Naive thymus-derived CD4-positive, alpha-beta T cell (primary cell): ENCODE measurements at regions not wholly inside any gene's neighbourhood (a gene's known extent, or its start where the extent isn't known, plus 50 kb on each side); places are given as distances from the start of the nearest gene placed in this dataset.
A peak's percentile ranks its signal among the peaks of the same experiment; 100 is the strongest.
"Not testable (repeated sequence)": the region's sequence is repeated elsewhere in the genome, so short reads cannot be mapped to it uniquely, and the experiment has no call there.

Experiments
- ATAC-seq: fragments of 150-1000 bp; cut with Tn5 transposase; 2 replicates; pipeline ENCODE4 v1.10.0; 2021; ENCODE audit warnings: mild to moderate bottlenecking, moderate library complexity
- CTCF ChIA-PET: fragments of 350-600 bp; sonication (Branson Sonifier 250); formaldehyde crosslinking; loops from one replicate; lab custom pipeline; 2021; ENCODE audit warnings: antibody characterized with exemption; lab: Charles Lee
- POLR2A ChIA-PET: fragments of 350-600 bp; sonication (Branson Sonifier 250); formaldehyde crosslinking; loops from one replicate; lab custom pipeline; 2021; ENCODE audit warnings: antibody characterized with exemption, inconsistent platforms; lab: Charles Lee
- DNase-seq, 9 donors: peaks; one replicate each; pipeline versions ENCODE4 v3.0.0 to v3.0.0-alpha.2; 2020 to 2022; ENCODE audit warnings: mixed read lengths in 1 of 9
- H3K27ac ChIP-seq: one replicate; pipeline ENCODE4 v1.7.0; 2013; ENCODE audit warnings: mild to moderate bottlenecking, low read depth, low read length, moderate library complexity
- H3K27me3 ChIP-seq, 2 donors: one replicate each; pipeline ENCODE4 v1.7.0; 2013; ENCODE audit warnings: low read length in 2 of 2, mild to moderate bottlenecking in 2 of 2, moderate library complexity in 2 of 2; ENCODE audit not compliant: control insufficient read depth in 2 of 2, insufficient read depth in 2 of 2
- H3K36me3 ChIP-seq, 3 experiments: 1 replicate in 2 of 3; 2 replicates in 1 of 3; pipeline ENCODE4 v1.7.0; 2013; ENCODE audit warnings: low read length in 3 of 3, mild to moderate bottlenecking in 3 of 3, moderate library complexity in 1 of 3; ENCODE audit not compliant: insufficient read depth in 3 of 3, control insufficient read depth in 2 of 3
- H3K4me1 ChIP-seq, 2 donors: one replicate each; pipeline ENCODE4 v1.7.0; 2013; ENCODE audit warnings: low read length in 2 of 2, mild to moderate bottlenecking in 2 of 2, moderate library complexity in 1 of 2; ENCODE audit not compliant: control insufficient read depth in 2 of 2, insufficient read depth in 2 of 2
- H3K4me3 ChIP-seq: 2 replicates; pipeline ENCODE4 v1.7.0; 2013; ENCODE audit warnings: mild to moderate bottlenecking, low read length
- H3K9me3 ChIP-seq, 3 experiments: 1 replicate in 2 of 3; 2 replicates in 1 of 3; pipeline ENCODE4 v1.7.0; 2013; ENCODE audit warnings: low read length in 3 of 3; ENCODE audit not compliant: control insufficient read depth in 2 of 3
- H3K27ac Mint-ChIP-seq, 9 donors: one replicate each; pipeline ENCODE4 v1.8.0; 2020 to 2022; ENCODE audit warnings: mixed read lengths in 9 of 9, mild to moderate bottlenecking in 8 of 9, moderate library complexity in 5 of 9, inconsistent platforms in 2 of 9
- H3K27me3 Mint-ChIP-seq, 5 donors: one replicate each; pipeline ENCODE4 v1.8.0; 2021 to 2022; ENCODE audit warnings: mixed read lengths in 5 of 5, mild to moderate bottlenecking in 1 of 5
- H3K36me3 Mint-ChIP-seq, 5 donors: one replicate each; pipeline ENCODE4 v1.8.0; 2020 to 2022; ENCODE audit warnings: mixed read lengths in 5 of 5, mild to moderate bottlenecking in 3 of 5, inconsistent platforms in 1 of 5
- H3K4me1 Mint-ChIP-seq, 7 donors: one replicate each; pipeline ENCODE4 v1.8.0; 2020 to 2022; ENCODE audit warnings: mixed read lengths in 7 of 7, mild to moderate bottlenecking in 3 of 7, inconsistent platforms in 1 of 7
- H3K4me3 Mint-ChIP-seq, 10 donors: one replicate each; pipeline ENCODE4 v1.8.0; 2020 to 2022; ENCODE audit warnings: mild to moderate bottlenecking in 10 of 10, mixed read lengths in 10 of 10, moderate library complexity in 6 of 10, inconsistent platforms in 2 of 10
- H3K9me3 Mint-ChIP-seq, 11 donors: one replicate each; pipeline ENCODE4 v1.8.0; 2020 to 2022; ENCODE audit warnings: mixed read lengths in 11 of 11, mild to moderate bottlenecking in 4 of 11, inconsistent platforms in 1 of 11, moderate library complexity in 1 of 11
- intact Hi-C, 2 donors: fragments of 100-400 bp; cut with micrococcal nuclease; formaldehyde crosslinking; loops; one replicate each; pipeline ENCODE4 v1.15.1; 2023

GRCh38 chr5:21471691-21472090 lies 1381.5 kb downstream of the CDH12 start:
- H3K4me1 ChIP-seq, POLR2A ChIA-PET, H3K27ac ChIP-seq, H3K36me3 ChIP-seq, H3K9me3 ChIP-seq, H3K4me3 Mint-ChIP-seq, ATAC-seq, H3K4me3 ChIP-seq, H3K27me3 ChIP-seq, H3K27ac Mint-ChIP-seq, H3K9me3 Mint-ChIP-seq, DNase-seq, intact Hi-C loops, H3K4me1 Mint-ChIP-seq, CTCF ChIA-PET, H3K27me3 Mint-ChIP-seq: not testable (repeated sequence)
- H3K36me3 Mint-ChIP-seq: peaks cover 4 to 32% (median 11%) of the 10 kb centered on the region in 5 donors

- H3K9me3 Mint-ChIP-seq, H3K4me1 Mint-ChIP-seq, H3K27me3 Mint-ChIP-seq, H3K27me3 ChIP-seq, ATAC-seq, H3K4me1 ChIP-seq, CTCF ChIA-PET, H3K4me3 ChIP-seq, H3K9me3 ChIP-seq, H3K36me3 ChIP-seq, H3K27ac Mint-ChIP-seq, DNase-seq, H3K4me3 Mint-ChIP-seq, intact Hi-C loops, H3K27ac ChIP-seq, POLR2A ChIA-PET: not testable (repeated sequence)
- peaks cover 4 to 37% (median 16%) of the 10 kb centered on the region in 5 donors for H3K36me3 Mint-ChIP-seq
Measured at GRCh38 chr5:21469523-21470101, 1383.5 kb downstream of the CDH12 start.

GRCh38 chr5:21467544-21467943 lies 1385.6 kb downstream of the CDH12 start:
- H3K4me3 Mint-ChIP-seq, CTCF ChIA-PET, H3K4me1 Mint-ChIP-seq, H3K9me3 ChIP-seq, H3K9me3 Mint-ChIP-seq, POLR2A ChIA-PET, H3K4me1 ChIP-seq, DNase-seq, ATAC-seq, H3K27me3 ChIP-seq, H3K4me3 ChIP-seq, H3K27ac ChIP-seq, intact Hi-C loops, H3K27me3 Mint-ChIP-seq, H3K36me3 ChIP-seq, H3K27ac Mint-ChIP-seq: not testable (repeated sequence)
- peaks cover 4 to 29% (median 13%) of the 10 kb centered on the region in 5 donors for H3K36me3 Mint-ChIP-seq

GRCh38 chr5:21459744-21460073 lies 1393.4 kb downstream of the CDH12 start:
- H3K27me3 ChIP-seq, intact Hi-C loops, H3K9me3 ChIP-seq, POLR2A ChIA-PET, H3K4me1 ChIP-seq, H3K36me3 ChIP-seq, H3K9me3 Mint-ChIP-seq, H3K36me3 Mint-ChIP-seq, H3K27me3 Mint-ChIP-seq, CTCF ChIA-PET, ATAC-seq, DNase-seq: not testable (repeated sequence)
- Mint-ChIP-seq H3K4me3 (peak overlapping the region; percentile 88 to 94 (median 92)), H3K4me1 (peaks cover 3 to 13% (median 7%) of the 10 kb centered on the region in 7 donors), H3K27ac (peak overlapping the region; percentile 40 to 90 (median 85))
- Histone ChIP-seq H3K27ac (peak overlapping the region; percentile 71), H3K4me3 (peak overlapping the region; percentile 65)

GRCh38 chr5:21452449-21452848 lies 1400.7 kb downstream of the CDH12 start:
- H3K4me1 ChIP-seq: no peaks in the 10 kb centered on the region
- no peaks in the 10 kb centered on the region for H3K9me3 Mint-ChIP-seq
- no peak overlapping the region for H3K27ac ChIP-seq
- peaks cover 0 to 34% (median 18%) of the 10 kb centered on the region in 5 donors for H3K27me3 Mint-ChIP-seq
- H3K9me3 ChIP-seq: no peaks in the 10 kb centered on the region
- H3K4me3 Mint-ChIP-seq: no peak overlapping the region
- CTCF ChIA-PET: no interaction called here
- no peak overlapping the region for H3K4me3 ChIP-seq
- intact Hi-C loops: no loop called here
- H3K4me1 Mint-ChIP-seq: no peaks in the 10 kb centered on the region
- POLR2A ChIA-PET: no interaction called here
- no peak overlapping the region for H3K27ac Mint-ChIP-seq
- DNase-seq (no peak), ATAC-seq (no peak)
- H3K27me3 ChIP-seq: no peaks in the 10 kb centered on the region
- no peaks in the 10 kb centered on the region for H3K36me3 ChIP-seq
- no peaks in the 10 kb centered on the region for H3K36me3 Mint-ChIP-seq

GRCh38 chr5:21432646-21433045 lies 1420.5 kb downstream of the CDH12 start:
- Histone ChIP-seq H3K36me3 (no peaks in the 10 kb centered on the region), H3K27ac (no peak overlapping the region), H3K27me3 (no peaks in the 10 kb centered on the region), H3K4me1 (no peaks in the 10 kb centered on the region), H3K9me3 (no peaks in the 10 kb centered on the region), H3K4me3 (no peak overlapping the region)
- H3K4me1 Mint-ChIP-seq: no peaks in the 10 kb centered on the region
- H3K4me3 Mint-ChIP-seq: no peak overlapping the region
- DNase-seq (no peak), ATAC-seq (no peak)
- ChIA-PET POLR2A (no interaction called here), CTCF (no interaction called here)
- no peaks in the 10 kb centered on the region for H3K27me3 Mint-ChIP-seq
- intact Hi-C loops: no loop called here
- H3K36me3 Mint-ChIP-seq: no peaks in the 10 kb centered on the region
- H3K27ac Mint-ChIP-seq: no peak overlapping the region
- no peaks in the 10 kb centered on the region for H3K9me3 Mint-ChIP-seq

GRCh38 chr5:21424907-21425306 lies 1428.2 kb downstream of the CDH12 start:
- H3K4me1 Mint-ChIP-seq: peaks cover 0 to 6% (median 0%) of the 10 kb centered on the region in 7 donors
- no peak overlapping the region for H3K4me3 Mint-ChIP-seq
- H3K36me3 ChIP-seq: no peaks in the 10 kb centered on the region
- ATAC-seq: no peak
- no peak overlapping the region for H3K27ac Mint-ChIP-seq
- CTCF ChIA-PET: no interaction called here
- POLR2A ChIA-PET: no interaction called here
- H3K36me3 Mint-ChIP-seq: no peaks in the 10 kb centered on the region
- intact Hi-C loops: no loop called here
- no peaks in the 10 kb centered on the region for H3K27me3 Mint-ChIP-seq
- H3K27me3 ChIP-seq: no peaks in the 10 kb centered on the region
- H3K4me1 ChIP-seq: no peaks in the 10 kb centered on the region
- no peak overlapping the region for H3K4me3 ChIP-seq
- no peaks in the 10 kb centered on the region for H3K9me3 ChIP-seq
- no peak overlapping the region for H3K27ac ChIP-seq
- DNase-seq: no peak
- no peaks in the 10 kb centered on the region for H3K9me3 Mint-ChIP-seq
